HepG2 (cell line): ENCODE measurements at regions not wholly inside any gene's neighbourhood (a gene's known extent, or its start where the extent isn't known, plus 50 kb on each side); places are given as distances from the start of the nearest gene placed in this dataset.

ENCODE experiments used
- HMG20B ChIP-seq: conservative IDR thresholded peaks from 2 replicates; pipeline ENCODE4 v1.6.1; 2016; ENCODE audit warnings: missing genetic modification reagents, missing compliant biosample characterization
- IKZF4 ChIP-seq: sonication (generic); formaldehyde crosslinking; IDR thresholded peaks from 2 replicates; pipeline ENCODE4 v1.5.1; 2020; ENCODE audit warnings: borderline replicate concordance, mild to moderate bottlenecking, low read depth, missing genetic modification reagents; ENCODE audit errors: not compliant biosample characterization
- MEF2D ChIP-seq: sonication (generic); formaldehyde crosslinking; IDR thresholded peaks from 2 replicates; pipeline ENCODE4 v1.5.1; 2020; ENCODE audit warnings: mild to moderate bottlenecking, missing genetic modification reagents
- ONECUT2 ChIP-seq: sonication (generic); formaldehyde crosslinking; IDR thresholded peaks from 2 replicates; pipeline ENCODE4 v1.4.0; 2020; ENCODE audit warnings: missing genetic modification reagents
- RXRB ChIP-seq: IDR thresholded peaks from 2 replicates; pipeline ENCODE4 v1.6.1; 2016; ENCODE audit warnings: borderline replicate concordance, missing genetic modification reagents, missing compliant biosample characterization
- SCMH1 ChIP-seq: sonication (generic); formaldehyde crosslinking; IDR thresholded peaks from 2 replicates; pipeline ENCODE4 v1.9.0; 2021; ENCODE audit warnings: missing genetic modification reagents, mild to moderate bottlenecking, borderline replicate concordance
- SOX13 ChIP-seq, 3 experiments: fragments of 450-650 bp in 1 of 3; sonication (generic) in 1 of 3; formaldehyde crosslinking in 1 of 3; IDR thresholded peaks in 2 of 3; conservative IDR thresholded peaks in 1 of 3; 2 replicates each; pipeline versions ENCODE4 v1.5.0 to v1.6.1; 2016 to 2020; ENCODE audit warnings: antibody characterized with exemption in 1 of 3, mild to moderate bottlenecking in 1 of 3, missing compliant biosample characterization in 1 of 3, missing genetic modification reagents in 1 of 3, moderate library complexity in 1 of 3
- STAG1 ChIP-seq: sonication (generic); formaldehyde crosslinking; IDR thresholded peaks from 2 replicates; pipeline ENCODE4 v1.4.0; 2020; ENCODE audit warnings: missing genetic modification reagents
- TARDBP ChIP-seq: sonication (generic); formaldehyde crosslinking; IDR thresholded peaks from 2 replicates; pipeline ENCODE4 v1.8.0; 2022; ENCODE audit warnings: mild to moderate bottlenecking, missing genetic modification reagents
- TCF7 ChIP-seq: sonication (generic); IDR thresholded peaks from 2 replicates; pipeline ENCODE4 v1.6.1; 2016; ENCODE audit warnings: antibody characterized with exemption, low read depth
- ZFAT ChIP-seq: sonication (generic); formaldehyde crosslinking; conservative IDR thresholded peaks from 2 replicates; pipeline ENCODE4 v1.8.1; 2023; ENCODE audit warnings: missing genetic modification reagents, inconsistent platforms
- ZNF274 ChIP-seq: sonication (generic); formaldehyde crosslinking; IDR thresholded peaks from 2 replicates; pipeline ENCODE4 v1.5.1; 2020; ENCODE audit warnings: mild to moderate bottlenecking, missing genetic modification reagents
- ZNF572 ChIP-seq: sonication (generic); formaldehyde crosslinking; IDR thresholded peaks from 2 replicates; pipeline ENCODE4 v1.5.1; 2020; ENCODE audit warnings: mild to moderate bottlenecking, missing genetic modification reagents
- ZNF607 ChIP-seq: sonication (generic); formaldehyde crosslinking; IDR thresholded peaks from 2 replicates; pipeline ENCODE4 v1.5.1; 2020; ENCODE audit warnings: missing genetic modification reagents, mild to moderate bottlenecking, borderline replicate concordance
- ZNF720 ChIP-seq: sonication (generic); formaldehyde crosslinking; IDR thresholded peaks from 2 replicates; pipeline ENCODE4 v1.4.0; 2020; ENCODE audit warnings: missing genetic modification reagents
- ZNF792 ChIP-seq: IDR thresholded peaks from 2 replicates; pipeline ENCODE4 v1.6.1; 2016
- TF ChIP-seq, protein P1 (sequence below): sonication (generic); formaldehyde crosslinking; IDR thresholded peaks from 2 replicates; pipeline ENCODE4 v1.5.0; 2020; ENCODE audit warnings: missing genetic modification reagents
- TF ChIP-seq, protein P2 (sequence below): sonication (generic); formaldehyde crosslinking; IDR thresholded peaks from 2 replicates; pipeline ENCODE4 v1.4.0; 2020; ENCODE audit warnings: missing genetic modification reagents, borderline replicate concordance
- TF ChIP-seq, protein P3 (sequence below): sonication (generic); formaldehyde crosslinking; IDR thresholded peaks from 2 replicates; pipeline ENCODE4 v1.5.0; 2020; ENCODE audit warnings: missing genetic modification reagents, mild to moderate bottlenecking, borderline replicate concordance
- TF ChIP-seq, protein P4 (sequence below): IDR thresholded peaks from 2 replicates; pipeline ENCODE4 v1.6.1; 2016; ENCODE audit warnings: low read depth, borderline replicate concordance
- TF ChIP-seq, protein P5 (sequence below): sonication (generic); formaldehyde crosslinking; IDR thresholded peaks from 2 replicates; pipeline ENCODE4 v1.8.1; 2023; ENCODE audit warnings: missing genetic modification reagents, inconsistent platforms, borderline replicate concordance
- TF ChIP-seq, protein P6 (sequence below): IDR thresholded peaks from 2 replicates; pipeline ENCODE4 v1.6.1; 2016

DNA sequence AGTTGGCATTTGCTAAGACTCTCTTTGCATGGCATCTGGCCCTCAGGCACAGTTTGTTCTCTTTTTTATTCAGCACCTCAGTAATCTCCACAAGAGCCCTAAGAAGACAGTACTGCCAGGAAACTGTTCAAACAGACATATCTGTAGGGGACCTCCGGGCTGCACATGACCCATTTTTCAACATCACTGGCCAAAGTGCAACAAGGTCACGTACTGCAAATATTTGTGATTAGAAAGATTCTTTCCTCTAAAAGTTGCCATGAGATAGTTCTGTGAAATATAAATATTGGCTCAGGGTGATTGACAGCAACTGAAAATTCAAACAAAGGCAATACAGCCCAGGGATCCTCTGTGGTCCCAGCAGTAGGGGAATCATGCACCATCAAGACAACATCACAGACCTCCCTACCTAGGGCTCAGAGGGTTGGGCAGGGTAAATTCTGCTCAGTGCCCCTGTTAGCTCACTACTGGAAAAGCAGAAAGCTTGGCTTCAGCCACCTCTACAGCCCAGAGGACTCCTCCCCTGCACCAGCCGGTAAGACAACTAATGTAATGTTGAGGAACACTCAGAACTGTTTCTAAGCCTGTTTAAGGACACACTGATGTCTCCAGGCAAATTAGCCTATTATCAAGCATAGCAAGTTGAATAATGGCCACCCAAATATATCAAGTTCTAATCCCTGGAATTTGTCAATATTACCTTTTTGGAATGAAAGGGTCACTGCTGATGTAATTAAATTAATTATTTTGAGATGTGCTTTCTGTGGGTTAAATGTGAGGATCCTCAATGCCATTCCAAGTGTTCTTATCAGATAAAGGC is 117.4 kb upstream of the LPP start (continued):
- TF ChIP-seq, protein P1, sequence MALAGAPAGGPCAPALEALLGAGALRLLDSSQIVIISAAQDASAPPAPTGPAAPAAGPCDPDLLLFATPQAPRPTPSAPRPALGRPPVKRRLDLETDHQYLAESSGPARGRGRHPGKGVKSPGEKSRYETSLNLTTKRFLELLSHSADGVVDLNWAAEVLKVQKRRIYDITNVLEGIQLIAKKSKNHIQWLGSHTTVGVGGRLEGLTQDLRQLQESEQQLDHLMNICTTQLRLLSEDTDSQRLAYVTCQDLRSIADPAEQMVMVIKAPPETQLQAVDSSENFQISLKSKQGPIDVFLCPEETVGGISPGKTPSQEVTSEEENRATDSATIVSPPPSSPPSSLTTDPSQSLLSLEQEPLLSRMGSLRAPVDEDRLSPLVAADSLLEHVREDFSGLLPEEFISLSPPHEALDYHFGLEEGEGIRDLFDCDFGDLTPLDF, result 0 out of 2 replicates have a peak, but pooled peaks have one; percentile 31
- peak; percentile 96 for TF ChIP-seq MEF2D
- no peak for TF ChIP-seq SCMH1 (CRISPR knock-in tag)
- TF ChIP-seq, protein P2, sequence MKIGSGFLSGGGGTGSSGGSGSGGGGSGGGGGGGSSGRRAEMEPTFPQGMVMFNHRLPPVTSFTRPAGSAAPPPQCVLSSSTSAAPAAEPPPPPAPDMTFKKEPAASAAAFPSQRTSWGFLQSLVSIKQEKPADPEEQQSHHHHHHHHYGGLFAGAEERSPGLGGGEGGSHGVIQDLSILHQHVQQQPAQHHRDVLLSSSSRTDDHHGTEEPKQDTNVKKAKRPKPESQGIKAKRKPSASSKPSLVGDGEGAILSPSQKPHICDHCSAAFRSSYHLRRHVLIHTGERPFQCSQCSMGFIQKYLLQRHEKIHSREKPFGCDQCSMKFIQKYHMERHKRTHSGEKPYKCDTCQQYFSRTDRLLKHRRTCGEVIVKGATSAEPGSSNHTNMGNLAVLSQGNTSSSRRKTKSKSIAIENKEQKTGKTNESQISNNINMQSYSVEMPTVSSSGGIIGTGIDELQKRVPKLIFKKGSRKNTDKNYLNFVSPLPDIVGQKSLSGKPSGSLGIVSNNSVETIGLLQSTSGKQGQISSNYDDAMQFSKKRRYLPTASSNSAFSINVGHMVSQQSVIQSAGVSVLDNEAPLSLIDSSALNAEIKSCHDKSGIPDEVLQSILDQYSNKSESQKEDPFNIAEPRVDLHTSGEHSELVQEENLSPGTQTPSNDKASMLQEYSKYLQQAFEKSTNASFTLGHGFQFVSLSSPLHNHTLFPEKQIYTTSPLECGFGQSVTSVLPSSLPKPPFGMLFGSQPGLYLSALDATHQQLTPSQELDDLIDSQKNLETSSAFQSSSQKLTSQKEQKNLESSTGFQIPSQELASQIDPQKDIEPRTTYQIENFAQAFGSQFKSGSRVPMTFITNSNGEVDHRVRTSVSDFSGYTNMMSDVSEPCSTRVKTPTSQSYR (CRISPR knock-in tag), result peak; percentile 80; the same call in 1 of the 2 replicates
- TF ChIP-seq TARDBP (CRISPR knock-in tag), result peak; percentile 96
- TF ChIP-seq ZFAT, result no peak
- TF ChIP-seq, protein P3, sequence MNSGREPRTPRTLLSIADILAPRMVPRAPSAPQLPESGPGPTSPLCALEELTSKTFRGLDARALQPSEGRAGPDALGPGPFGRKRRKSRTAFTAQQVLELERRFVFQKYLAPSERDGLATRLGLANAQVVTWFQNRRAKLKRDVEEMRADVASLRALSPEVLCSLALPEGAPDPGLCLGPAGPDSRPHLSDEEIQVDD, result no peak
- TF ChIP-seq TCF7, result peak; percentile 97
- peak; percentile 63 for TF ChIP-seq STAG1 (CRISPR knock-in tag)
- TF ChIP-seq, protein P4, sequence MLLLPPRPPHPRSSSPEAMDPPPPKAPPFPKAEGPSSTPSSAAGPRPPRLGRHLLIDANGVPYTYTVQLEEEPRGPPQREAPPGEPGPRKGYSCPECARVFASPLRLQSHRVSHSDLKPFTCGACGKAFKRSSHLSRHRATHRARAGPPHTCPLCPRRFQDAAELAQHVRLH, result peak; percentile 93
- no peak for TF ChIP-seq ZNF572
- peak; percentile 98 for TF ChIP-seq HMG20B
- TF ChIP-seq IKZF4 (CRISPR knock-in tag), result no peak
- TF ChIP-seq, protein P5, sequence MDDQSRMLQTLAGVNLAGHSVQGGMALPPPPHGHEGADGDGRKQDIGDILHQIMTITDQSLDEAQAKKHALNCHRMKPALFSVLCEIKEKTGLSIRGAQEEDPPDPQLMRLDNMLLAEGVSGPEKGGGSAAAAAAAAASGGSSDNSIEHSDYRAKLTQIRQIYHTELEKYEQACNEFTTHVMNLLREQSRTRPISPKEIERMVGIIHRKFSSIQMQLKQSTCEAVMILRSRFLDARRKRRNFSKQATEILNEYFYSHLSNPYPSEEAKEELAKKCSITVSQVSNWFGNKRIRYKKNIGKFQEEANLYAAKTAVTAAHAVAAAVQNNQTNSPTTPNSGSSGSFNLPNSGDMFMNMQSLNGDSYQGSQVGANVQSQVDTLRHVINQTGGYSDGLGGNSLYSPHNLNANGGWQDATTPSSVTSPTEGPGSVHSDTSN (CRISPR knock-in tag), result no peak
- peak; percentile 46; the same call in 1 of the 2 replicates for TF ChIP-seq ZNF792 (CRISPR knock-in tag)
- TF ChIP-seq ONECUT2 (CRISPR knock-in tag), result peak; percentile 62
- peak; percentile 99 for TF ChIP-seq RXRB (CRISPR knock-in tag)
- TF ChIP-seq, protein P6, sequence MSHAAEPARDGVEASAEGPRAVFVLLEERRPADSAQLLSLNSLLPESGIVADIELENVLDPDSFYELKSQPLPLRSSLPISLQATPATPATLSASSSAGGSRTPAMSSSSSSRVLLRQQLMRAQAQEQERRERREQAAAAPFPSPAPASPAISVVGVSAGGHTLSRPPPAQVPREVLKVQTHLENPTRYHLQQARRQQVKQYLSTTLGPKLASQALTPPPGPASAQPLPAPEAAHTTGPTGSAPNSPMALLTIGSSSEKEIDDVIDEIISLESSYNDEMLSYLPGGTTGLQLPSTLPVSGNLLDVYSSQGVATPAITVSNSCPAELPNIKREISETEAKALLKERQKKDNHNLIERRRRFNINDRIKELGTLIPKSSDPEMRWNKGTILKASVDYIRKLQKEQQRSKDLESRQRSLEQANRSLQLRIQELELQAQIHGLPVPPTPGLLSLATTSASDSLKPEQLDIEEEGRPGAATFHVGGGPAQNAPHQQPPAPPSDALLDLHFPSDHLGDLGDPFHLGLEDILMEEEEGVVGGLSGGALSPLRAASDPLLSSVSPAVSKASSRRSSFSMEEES (CRISPR knock-in tag), result peak; percentile 99
- TF ChIP-seq SOX13 (IDR thresholded peaks at IDR 0.05), result peak; percentile 91
- TF ChIP-seq SOX13 (CRISPR knock-in tag; conservative IDR thresholded peaks at IDR 0.05 in 1 of 2, IDR thresholded peaks at IDR 0.05 in 1 of 2), result peak in 1 of 2 experiments; percentile 97; a peak in 2 of 4 replicates
- peak; percentile 26; the same call in 1 of the 2 replicates for TF ChIP-seq ZNF607
- TF ChIP-seq ZNF720 (CRISPR knock-in tag), result no peak
- no peak for TF ChIP-seq ZNF274
